Keratinocyte (primary cell): ENCODE measurements at regions not wholly inside any gene's neighbourhood (a gene's known extent, or its start where the extent isn't known, plus 50 kb on each side); places are given as distances from the start of the nearest gene placed in this dataset.

Experiments used
- DNase-seq: peaks from one replicate; pipeline ENCODE4 v3.0.0-alpha.2; 2011; ENCODE audit warnings: low read depth, missing footprints, low spot score
- FAIRE-seq: peaks from 2 replicates; lab custom pipeline; 2011; peaks lifted over from hg19 to GRCh38; lab: Jason Lieb, UNC
- H2AFZ ChIP-seq: 2 replicates; pipeline ENCODE4 v1.6.0; 2012; ENCODE audit warnings: low read length, control low read depth, inconsistent platforms; ENCODE audit not compliant: control insufficient read depth
- H3K27ac ChIP-seq: 2 replicates; pipeline ENCODE4 v1.5.1; 2011; ENCODE audit warnings: low read length; ENCODE audit not compliant: control insufficient read depth, insufficient read depth
- H3K27me3 ChIP-seq: 3 replicates; pipeline ENCODE4 v1.6.0; 2011; ENCODE audit warnings: low read length; ENCODE audit not compliant: control insufficient read depth, insufficient read depth; ENCODE audit errors: extremely low read depth
- H3K36me3 ChIP-seq, 2 experiments: 2 replicates in 1 of 2; 3 replicates in 1 of 2; pipeline ENCODE4 v1.5.1; 2011; ENCODE audit warnings: low read length in 2 of 2, mild to moderate bottlenecking in 1 of 2; ENCODE audit not compliant: control insufficient read depth in 2 of 2, insufficient read depth in 2 of 2; ENCODE audit errors: extremely low read depth in 1 of 2
- H3K4me1 ChIP-seq: 3 replicates; pipeline ENCODE4 v1.5.1; 2011; ENCODE audit warnings: low read length; ENCODE audit not compliant: control insufficient read depth, insufficient read depth; ENCODE audit errors: extremely low read depth
- H3K4me2 ChIP-seq: 3 replicates; pipeline ENCODE4 v1.6.0; 2011; ENCODE audit warnings: low read depth, low read length; ENCODE audit not compliant: control insufficient read depth, insufficient read depth; ENCODE audit errors: extremely low read depth
- H3K4me3 ChIP-seq, 3 experiments: fragments of 200-600 bp in 1 of 3; sonication (generic) in 1 of 3; 2 replicates in 2 of 3; 3 replicates in 1 of 3; pipeline ENCODE4 v1.5.1; 2011 to 2016; ENCODE audit warnings: low read length in 3 of 3, mild to moderate bottlenecking in 3 of 3, control low read depth in 2 of 3, inconsistent platforms in 1 of 3, low read depth in 1 of 3, mixed read lengths in 1 of 3, mixed run types in 1 of 3, moderate library complexity in 1 of 3; ENCODE audit not compliant: control insufficient read depth in 2 of 3, insufficient read depth in 2 of 3; ENCODE audit errors: extremely low read depth in 1 of 3
- H3K79me2 ChIP-seq: 2 replicates; pipeline ENCODE4 v1.6.0; 2012; ENCODE audit warnings: low read length; ENCODE audit not compliant: control insufficient read depth, insufficient read depth
- H3K9ac ChIP-seq: 3 replicates; pipeline ENCODE4 v1.6.0; 2011; ENCODE audit warnings: low read length; ENCODE audit not compliant: control insufficient read depth, insufficient read depth; ENCODE audit errors: extremely low read depth
- H3K9me1 ChIP-seq: 3 replicates; pipeline ENCODE4 v1.6.0; 2011; ENCODE audit warnings: low read length; ENCODE audit not compliant: control insufficient read depth, insufficient read depth; ENCODE audit errors: extremely low read depth
- H3K9me3 ChIP-seq: 2 replicates; pipeline ENCODE4 v1.5.1; 2012; ENCODE audit warnings: low read depth, low read length; ENCODE audit not compliant: control insufficient read depth
- H4K20me1 ChIP-seq: 3 replicates; pipeline ENCODE4 v1.6.0; 2011; ENCODE audit warnings: low read length; ENCODE audit not compliant: control insufficient read depth, insufficient read depth; ENCODE audit errors: extremely low read depth
- EZH2 ChIP-seq: IDR thresholded peaks from one replicate; pipeline ENCODE4 v1.6.1; 2012; ENCODE audit warnings: inconsistent platforms, mild to moderate bottlenecking, low read length, moderate library complexity
- dilution Hi-C: fragments of 300-500 bp; cut with MboI; formaldehyde crosslinking; loops from one replicate; pipeline ENCODE4 v1.7.0; 2020; ENCODE audit warnings: low sequenced_read_pairs; ENCODE audit not compliant: extremely low pct_ligation_motif_present
- TF ChIP-seq, protein P1 (sequence below), 3 experiments: IDR thresholded peaks in 1 of 3; conservative IDR thresholded peaks in 1 of 3; optimal IDR thresholded peaks in 1 of 3; 2 replicates in 2 of 3; 3 replicates in 1 of 3; pipeline versions ENCODE3 to v1.5.1; 2011; ENCODE audit warnings: low read length in 3 of 3, mild to moderate bottlenecking in 3 of 3, moderate library complexity in 2 of 3, control low read depth in 1 of 3, inconsistent platforms in 1 of 3; ENCODE audit not compliant: insufficient read depth in 2 of 3; ENCODE audit errors: extremely low read depth in 1 of 3

DNA sequence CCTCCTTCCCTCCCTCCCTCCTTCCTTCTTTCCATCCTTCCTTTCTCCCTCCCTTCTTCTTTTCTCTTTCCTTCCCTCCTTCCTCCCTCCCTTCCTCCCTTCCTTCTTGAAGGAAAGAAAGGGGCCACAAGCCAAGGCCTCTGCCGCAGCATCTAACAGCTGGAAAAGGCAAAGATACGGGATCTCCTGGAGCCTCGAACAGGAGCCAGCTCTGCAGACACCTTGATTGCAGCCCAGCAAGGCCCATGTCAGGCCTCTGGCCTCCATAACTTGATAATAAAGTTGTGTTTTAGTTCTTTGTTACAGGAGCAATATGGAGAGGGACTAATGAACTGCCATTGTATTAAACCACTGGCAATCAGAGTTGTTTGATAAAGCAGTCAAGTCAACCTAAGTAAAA lies 348.9 kb upstream of the B3GAT1 start:
- H3K9ac ChIP-seq: no peak overlapping the region
- no peak overlapping the region for H2AFZ ChIP-seq
- H3K9me3 ChIP-seq: peaks cover 9% of the 10 kb centered on the region
- no peak overlapping the region for H3K4me3 ChIP-seq
- TF ChIP-seq, protein P1, sequence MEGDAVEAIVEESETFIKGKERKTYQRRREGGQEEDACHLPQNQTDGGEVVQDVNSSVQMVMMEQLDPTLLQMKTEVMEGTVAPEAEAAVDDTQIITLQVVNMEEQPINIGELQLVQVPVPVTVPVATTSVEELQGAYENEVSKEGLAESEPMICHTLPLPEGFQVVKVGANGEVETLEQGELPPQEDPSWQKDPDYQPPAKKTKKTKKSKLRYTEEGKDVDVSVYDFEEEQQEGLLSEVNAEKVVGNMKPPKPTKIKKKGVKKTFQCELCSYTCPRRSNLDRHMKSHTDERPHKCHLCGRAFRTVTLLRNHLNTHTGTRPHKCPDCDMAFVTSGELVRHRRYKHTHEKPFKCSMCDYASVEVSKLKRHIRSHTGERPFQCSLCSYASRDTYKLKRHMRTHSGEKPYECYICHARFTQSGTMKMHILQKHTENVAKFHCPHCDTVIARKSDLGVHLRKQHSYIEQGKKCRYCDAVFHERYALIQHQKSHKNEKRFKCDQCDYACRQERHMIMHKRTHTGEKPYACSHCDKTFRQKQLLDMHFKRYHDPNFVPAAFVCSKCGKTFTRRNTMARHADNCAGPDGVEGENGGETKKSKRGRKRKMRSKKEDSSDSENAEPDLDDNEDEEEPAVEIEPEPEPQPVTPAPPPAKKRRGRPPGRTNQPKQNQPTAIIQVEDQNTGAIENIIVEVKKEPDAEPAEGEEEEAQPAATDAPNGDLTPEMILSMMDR (optimal IDR thresholded peaks at IDR 0.05 in 1 of 3, IDR thresholded peaks at IDR 0.05 in 1 of 3, conservative IDR thresholded peaks at IDR 0.05 in 1 of 3; ENCODE audit: extremely low read depth in 1 of 3, insufficient read depth in 2 of 3, low read length in 3 of 3): no peak
- no peak for TF ChIP-seq EZH2
- dilution Hi-C loops: no loop called here
- FAIRE-seq (no peak), DNase-seq (no peak)
- H3K4me2 ChIP-seq: no peak overlapping the region
- no peak overlapping the region for H3K27ac ChIP-seq
- H4K20me1 ChIP-seq: no peaks in the 10 kb centered on the region
- H3K27me3 ChIP-seq: no peaks in the 10 kb centered on the region
- H3K9me1 ChIP-seq: no peaks in the 10 kb centered on the region
- no peaks in the 10 kb centered on the region for H3K4me1 ChIP-seq
- no peaks in the 10 kb centered on the region for H3K79me2 ChIP-seq
- H3K36me3 ChIP-seq: no peaks in the 10 kb centered on the region

- no peak for TF ChIP-seq EZH2
- TF ChIP-seq, protein P1 (optimal IDR thresholded peaks at IDR 0.05 in 1 of 3, IDR thresholded peaks at IDR 0.05 in 1 of 3, conservative IDR thresholded peaks at IDR 0.05 in 1 of 3; ENCODE audit: extremely low read depth in 1 of 3, insufficient read depth in 2 of 3, low read length in 3 of 3): no peak
- no peak overlapping the region for H3K27ac ChIP-seq
- no peak overlapping the region for H3K4me3 ChIP-seq
- H3K9me1 ChIP-seq: no peaks in the 10 kb centered on the region
- H3K27me3 ChIP-seq: no peaks in the 10 kb centered on the region
- no peak overlapping the region for H3K9ac ChIP-seq
- FAIRE-seq (no peak), DNase-seq (no peak)
- H3K79me2 ChIP-seq: no peaks in the 10 kb centered on the region
- H3K36me3 ChIP-seq: no peaks in the 10 kb centered on the region
- no peaks in the 10 kb centered on the region for H4K20me1 ChIP-seq
- H3K4me2 ChIP-seq: no peak overlapping the region
- no peaks in the 10 kb centered on the region for H3K4me1 ChIP-seq
- no peak overlapping the region for H2AFZ ChIP-seq
- peaks cover 10% of the 10 kb centered on the region for H3K9me3 ChIP-seq
- dilution Hi-C loops: no loop called here
Observed at GRCh38 chr11:134760299-134760698, 348.3 kb upstream of the B3GAT1 start.
